GM23338 (cell line): ENCODE measurements at regions not wholly inside any gene's neighbourhood (a gene's known extent, or its start where the extent isn't known, plus 50 kb on each side); places are given as distances from the start of the nearest gene placed in this dataset.

Source experiments
- ATAC-seq: fragments of 200-7000 bp; cut with Tn5 transposase; 3 replicates; pipeline ENCODE4 v1.9.1; 2020
- DNase-seq: peaks from one replicate; pipeline ENCODE4 v3.0.0-alpha.2; 2015; ENCODE audit warnings: low spot score
- H2AFZ ChIP-seq: fragments of 200-600 bp; sonication (generic); 2 replicates; pipeline ENCODE4 v1.8.0; 2016; ENCODE audit warnings: antibody characterized with exemption, mild to moderate bottlenecking, moderate library complexity
- H3F3A ChIP-seq: fragments of 200-600 bp; sonication (generic); replicated peaks from 2 replicates; pipeline ENCODE4 v1.8.0; 2017; ENCODE audit warnings: antibody characterized with exemption, mixed run types, low read depth
- H3K27ac ChIP-seq: fragments of 200-600 bp; sonication (generic); 2 replicates; pipeline ENCODE4 v1.6.1; 2016; ENCODE audit warnings: low read depth
- H3K27me3 ChIP-seq: fragments of 200-600 bp; sonication (generic); 2 replicates; pipeline ENCODE4 v1.8.0; 2016; ENCODE audit warnings: mild to moderate bottlenecking, mixed run types, moderate library complexity; ENCODE audit not compliant: insufficient read depth
- H3K36me3 ChIP-seq: fragments of 200-600 bp; sonication (generic); 2 replicates; pipeline ENCODE4 v1.8.0; 2016; ENCODE audit warnings: mild to moderate bottlenecking; ENCODE audit not compliant: insufficient read depth
- H3K4me1 ChIP-seq: fragments of 200-600 bp; sonication (generic); 2 replicates; pipeline ENCODE4 v1.8.0; 2016; ENCODE audit warnings: mild to moderate bottlenecking, moderate library complexity; ENCODE audit not compliant: insufficient read depth
- H3K4me2 ChIP-seq: fragments of 200-600 bp; sonication (generic); 2 replicates; pipeline ENCODE4 v1.7.1; 2017; ENCODE audit warnings: mixed run types
- H3K4me3 ChIP-seq: fragments of 200-600 bp; sonication (generic); 2 replicates; pipeline ENCODE4 v1.6.1; 2016; ENCODE audit warnings: mixed run types
- H3K79me2 ChIP-seq: fragments of 200-600 bp; sonication (generic); replicated peaks from 2 replicates; pipeline ENCODE4 v1.8.0; 2017; ENCODE audit warnings: mild to moderate bottlenecking; ENCODE audit not compliant: insufficient read depth
- H3K9me2 ChIP-seq: fragments of 200-600 bp; sonication (generic); 2 replicates; pipeline ENCODE4 v1.8.0; 2017; ENCODE audit not compliant: insufficient read depth
- H4K20me1 ChIP-seq: fragments of 200-600 bp; sonication (generic); replicated peaks from 2 replicates; pipeline ENCODE4 v1.8.0; 2017; ENCODE audit warnings: mild to moderate bottlenecking; ENCODE audit not compliant: insufficient read depth
- H3K27ac Mint-ChIP-seq: 2 replicates; pipeline ENCODE4 v1.8.0; 2020; ENCODE audit warnings: inconsistent platforms, mild to moderate bottlenecking, moderate library complexity, mixed read lengths
- H3K27me3 Mint-ChIP-seq: 3 replicates; pipeline ENCODE4 v1.8.0; 2022; ENCODE audit warnings: low read depth, mild to moderate bottlenecking, moderate library complexity, mixed read lengths, inconsistent platforms; ENCODE audit not compliant: insufficient read depth, poor library complexity
- H3K36me3 Mint-ChIP-seq: 3 replicates; pipeline ENCODE4 v1.8.0; 2021; ENCODE audit warnings: low read depth, mild to moderate bottlenecking, inconsistent platforms, moderate library complexity, mixed read lengths
- H3K4me1 Mint-ChIP-seq: 3 replicates; pipeline ENCODE4 v1.8.0; 2020; ENCODE audit warnings: mild to moderate bottlenecking, inconsistent platforms, mixed read lengths
- H3K4me3 Mint-ChIP-seq: 3 replicates; pipeline ENCODE4 v1.8.0; 2021; ENCODE audit warnings: moderate library complexity, mild to moderate bottlenecking, inconsistent platforms, mixed read lengths
- H3K9me3 Mint-ChIP-seq: 3 replicates; pipeline ENCODE4 v1.8.0; 2020; ENCODE audit warnings: moderate library complexity, mild to moderate bottlenecking, inconsistent platforms, mixed read lengths
- CREB1 ChIP-seq: fragments of 250-450 bp; sonication (Bioruptor Pico); IDR thresholded peaks from 2 replicates; pipeline ENCODE4 v1.5.0; 2020; ENCODE audit warnings: low read depth, mild to moderate bottlenecking, moderate library complexity
- EZH2 ChIP-seq: fragments of 200-600 bp; sonication (generic); IDR thresholded peaks from one replicate; pipeline ENCODE4 v1.8.0; 2017; ENCODE audit warnings: antibody characterized with exemption, mild to moderate bottlenecking, low read depth; ENCODE audit not compliant: unreplicated experiment
- EZH2phosphoT487 ChIP-seq: fragments of 200-600 bp; sonication (generic); IDR thresholded peaks from one replicate; pipeline ENCODE4 v1.8.1; 2018; ENCODE audit warnings: antibody characterized with exemption; ENCODE audit not compliant: unreplicated experiment
- JUNB ChIP-seq: IDR thresholded peaks from one replicate; pipeline ENCODE4 v1.6.1; 2016; ENCODE audit warnings: antibody characterized with exemption; ENCODE audit not compliant: unreplicated experiment
- NANOG ChIP-seq: IDR thresholded peaks from 2 replicates; pipeline ENCODE4 v1.6.1; 2016; ENCODE audit warnings: antibody characterized with exemption, borderline replicate concordance
- POLR2AphosphoS5 ChIP-seq: IDR thresholded peaks from 2 replicates; pipeline ENCODE4 v1.6.1; 2016; ENCODE audit warnings: antibody characterized with exemption, low read depth
- REST ChIP-seq: IDR thresholded peaks from one replicate; pipeline ENCODE4 v1.6.1; 2018; ENCODE audit warnings: antibody characterized with exemption; ENCODE audit not compliant: unreplicated experiment
- STAT1 ChIP-seq: IDR thresholded peaks from one replicate; pipeline ENCODE4 v1.6.1; 2016; ENCODE audit warnings: antibody characterized with exemption; ENCODE audit not compliant: unreplicated experiment
- ZNF114 ChIP-seq: fragments of 250-450 bp; sonication (Bioruptor Pico); IDR thresholded peaks from 2 replicates; pipeline ENCODE4 v1.5.0; 2020; ENCODE audit warnings: mild to moderate bottlenecking, moderate library complexity
- ZNF331 ChIP-seq: fragments of 250-450 bp; sonication (Bioruptor Pico); IDR thresholded peaks from 2 replicates; pipeline ENCODE4 v1.5.0; 2020; ENCODE audit warnings: low read depth, mild to moderate bottlenecking, moderate library complexity
- TF ChIP-seq, protein P1 (sequence below): IDR thresholded peaks from 2 replicates; pipeline ENCODE4 v1.6.1; 2016; ENCODE audit warnings: antibody characterized with exemption
- TF ChIP-seq, protein P2 (sequence below): fragments of 250-450 bp; sonication (Bioruptor Pico); IDR thresholded peaks from 2 replicates; pipeline ENCODE4 v1.5.0; 2020; ENCODE audit warnings: mild to moderate bottlenecking, moderate library complexity
- TF ChIP-seq, protein P3 (sequence below), 2 experiments: fragments of 200-600 bp in 1 of 2; sonication (generic) in 1 of 2; conservative IDR thresholded peaks; 2 replicates each; pipeline versions ENCODE4 v1.5.1 to v1.6.1; 2016 to 2017; ENCODE audit warnings: antibody characterized with exemption in 2 of 2, low read depth in 2 of 2, mild to moderate bottlenecking in 2 of 2, moderate library complexity in 1 of 2

- no peaks in the 10 kb centered on the region for H3F3A ChIP-seq
Measured at GRCh38 chr2:158742536-158742935, 52.6 kb upstream of the DAPL1 start.

More at GRCh38 chr2:158742536-158742935, 52.6 kb upstream of the DAPL1 start:
- no peak overlapping the region for H3K4me3 Mint-ChIP-seq
- H3K27ac Mint-ChIP-seq, result no peak overlapping the region
- H3K27me3 Mint-ChIP-seq, result peaks cover 11% of the 10 kb centered on the region
- H3K9me3 Mint-ChIP-seq, result no peaks in the 10 kb centered on the region; the same call in 2 of the 3 replicates
- no peak for ATAC-seq
- no peak overlapping the region for H3K4me2 ChIP-seq
- H3K4me1 ChIP-seq, result peaks cover 8% of the 10 kb centered on the region; the same call in 1 of the 2 replicates
- H3K36me3 Mint-ChIP-seq, result no peaks in the 10 kb centered on the region
- no peak for TF ChIP-seq POLR2AphosphoS5
- TF ChIP-seq, protein P1, sequence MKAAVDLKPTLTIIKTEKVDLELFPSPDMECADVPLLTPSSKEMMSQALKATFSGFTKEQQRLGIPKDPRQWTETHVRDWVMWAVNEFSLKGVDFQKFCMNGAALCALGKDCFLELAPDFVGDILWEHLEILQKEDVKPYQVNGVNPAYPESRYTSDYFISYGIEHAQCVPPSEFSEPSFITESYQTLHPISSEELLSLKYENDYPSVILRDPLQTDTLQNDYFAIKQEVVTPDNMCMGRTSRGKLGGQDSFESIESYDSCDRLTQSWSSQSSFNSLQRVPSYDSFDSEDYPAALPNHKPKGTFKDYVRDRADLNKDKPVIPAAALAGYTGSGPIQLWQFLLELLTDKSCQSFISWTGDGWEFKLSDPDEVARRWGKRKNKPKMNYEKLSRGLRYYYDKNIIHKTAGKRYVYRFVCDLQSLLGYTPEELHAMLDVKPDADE, result no peak
- TF ChIP-seq EZH2, result no peak
- no peak for TF ChIP-seq ZNF114 (CRISPR knock-in tag)
- TF ChIP-seq, protein P2, sequence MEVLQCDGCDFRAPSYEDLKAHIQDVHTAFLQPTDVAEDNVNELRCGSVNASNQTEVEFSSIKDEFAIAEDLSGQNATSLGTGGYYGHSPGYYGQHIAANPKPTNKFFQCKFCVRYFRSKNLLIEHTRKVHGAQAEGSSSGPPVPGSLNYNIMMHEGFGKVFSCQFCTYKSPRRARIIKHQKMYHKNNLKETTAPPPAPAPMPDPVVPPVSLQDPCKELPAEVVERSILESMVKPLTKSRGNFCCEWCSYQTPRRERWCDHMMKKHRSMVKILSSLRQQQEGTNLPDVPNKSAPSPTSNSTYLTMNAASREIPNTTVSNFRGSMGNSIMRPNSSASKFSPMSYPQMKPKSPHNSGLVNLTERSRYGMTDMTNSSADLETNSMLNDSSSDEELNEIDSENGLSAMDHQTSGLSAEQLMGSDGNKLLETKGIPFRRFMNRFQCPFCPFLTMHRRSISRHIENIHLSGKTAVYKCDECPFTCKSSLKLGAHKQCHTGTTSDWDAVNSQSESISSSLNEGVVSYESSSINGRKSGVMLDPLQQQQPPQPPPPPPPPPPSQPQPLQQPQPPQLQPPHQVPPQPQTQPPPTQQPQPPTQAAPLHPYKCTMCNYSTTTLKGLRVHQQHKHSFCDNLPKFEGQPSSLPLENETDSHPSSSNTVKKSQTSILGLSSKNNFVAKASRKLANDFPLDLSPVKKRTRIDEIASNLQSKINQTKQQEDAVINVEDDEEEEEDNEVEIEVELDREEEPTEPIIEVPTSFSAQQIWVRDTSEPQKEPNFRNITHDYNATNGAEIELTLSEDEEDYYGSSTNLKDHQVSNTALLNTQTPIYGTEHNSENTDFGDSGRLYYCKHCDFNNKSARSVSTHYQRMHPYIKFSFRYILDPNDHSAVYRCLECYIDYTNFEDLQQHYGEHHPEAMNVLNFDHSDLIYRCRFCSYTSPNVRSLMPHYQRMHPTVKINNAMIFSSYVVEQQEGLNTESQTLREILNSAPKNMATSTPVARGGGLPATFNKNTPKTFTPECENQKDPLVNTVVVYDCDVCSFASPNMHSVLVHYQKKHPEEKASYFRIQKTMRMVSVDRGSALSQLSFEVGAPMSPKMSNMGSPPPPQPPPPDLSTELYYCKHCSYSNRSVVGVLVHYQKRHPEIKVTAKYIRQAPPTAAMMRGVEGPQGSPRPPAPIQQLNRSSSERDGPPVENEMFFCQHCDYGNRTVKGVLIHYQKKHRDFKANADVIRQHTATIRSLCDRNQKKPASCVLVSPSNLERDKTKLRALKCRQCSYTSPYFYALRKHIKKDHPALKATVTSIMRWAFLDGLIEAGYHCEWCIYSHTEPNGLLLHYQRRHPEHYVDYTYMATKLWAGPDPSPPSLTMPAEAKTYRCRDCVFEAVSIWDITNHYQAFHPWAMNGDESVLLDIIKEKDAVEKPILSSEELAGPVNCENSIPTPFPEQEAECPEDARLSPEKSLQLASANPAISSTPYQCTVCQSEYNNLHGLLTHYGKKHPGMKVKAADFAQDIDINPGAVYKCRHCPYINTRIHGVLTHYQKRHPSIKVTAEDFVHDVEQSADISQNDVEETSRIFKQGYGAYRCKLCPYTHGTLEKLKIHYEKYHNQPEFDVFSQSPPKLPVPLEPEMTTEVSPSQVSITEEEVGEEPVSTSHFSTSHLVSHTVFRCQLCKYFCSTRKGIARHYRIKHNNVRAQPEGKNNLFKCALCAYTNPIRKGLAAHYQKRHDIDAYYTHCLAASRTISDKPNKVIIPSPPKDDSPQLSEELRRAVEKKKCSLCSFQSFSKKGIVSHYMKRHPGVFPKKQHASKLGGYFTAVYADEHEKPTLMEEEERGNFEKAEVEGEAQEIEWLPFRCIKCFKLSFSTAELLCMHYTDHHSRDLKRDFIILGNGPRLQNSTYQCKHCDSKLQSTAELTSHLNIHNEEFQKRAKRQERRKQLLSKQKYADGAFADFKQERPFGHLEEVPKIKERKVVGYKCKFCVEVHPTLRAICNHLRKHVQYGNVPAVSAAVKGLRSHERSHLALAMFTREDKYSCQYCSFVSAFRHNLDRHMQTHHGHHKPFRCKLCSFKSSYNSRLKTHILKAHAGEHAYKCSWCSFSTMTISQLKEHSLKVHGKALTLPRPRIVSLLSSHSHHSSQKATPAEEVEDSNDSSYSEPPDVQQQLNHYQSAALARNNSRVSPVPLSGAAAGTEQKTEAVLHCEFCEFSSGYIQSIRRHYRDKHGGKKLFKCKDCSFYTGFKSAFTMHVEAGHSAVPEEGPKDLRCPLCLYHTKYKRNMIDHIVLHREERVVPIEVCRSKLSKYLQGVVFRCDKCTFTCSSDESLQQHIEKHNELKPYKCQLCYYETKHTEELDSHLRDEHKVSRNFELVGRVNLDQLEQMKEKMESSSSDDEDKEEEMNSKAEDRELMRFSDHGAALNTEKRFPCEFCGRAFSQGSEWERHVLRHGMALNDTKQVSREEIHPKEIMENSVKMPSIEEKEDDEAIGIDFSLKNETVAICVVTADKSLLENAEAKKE (CRISPR knock-in tag), result no peak
- no peak for TF ChIP-seq STAT1
- no peak for TF ChIP-seq ZNF331 (CRISPR knock-in tag)
- TF ChIP-seq EZH2phosphoT487, result no peak
- TF ChIP-seq JUNB, result no peak
- TF ChIP-seq CREB1 (CRISPR knock-in tag), result no peak
- no peak for TF ChIP-seq NANOG
- TF ChIP-seq REST, result no peak
- TF ChIP-seq, protein P3, sequence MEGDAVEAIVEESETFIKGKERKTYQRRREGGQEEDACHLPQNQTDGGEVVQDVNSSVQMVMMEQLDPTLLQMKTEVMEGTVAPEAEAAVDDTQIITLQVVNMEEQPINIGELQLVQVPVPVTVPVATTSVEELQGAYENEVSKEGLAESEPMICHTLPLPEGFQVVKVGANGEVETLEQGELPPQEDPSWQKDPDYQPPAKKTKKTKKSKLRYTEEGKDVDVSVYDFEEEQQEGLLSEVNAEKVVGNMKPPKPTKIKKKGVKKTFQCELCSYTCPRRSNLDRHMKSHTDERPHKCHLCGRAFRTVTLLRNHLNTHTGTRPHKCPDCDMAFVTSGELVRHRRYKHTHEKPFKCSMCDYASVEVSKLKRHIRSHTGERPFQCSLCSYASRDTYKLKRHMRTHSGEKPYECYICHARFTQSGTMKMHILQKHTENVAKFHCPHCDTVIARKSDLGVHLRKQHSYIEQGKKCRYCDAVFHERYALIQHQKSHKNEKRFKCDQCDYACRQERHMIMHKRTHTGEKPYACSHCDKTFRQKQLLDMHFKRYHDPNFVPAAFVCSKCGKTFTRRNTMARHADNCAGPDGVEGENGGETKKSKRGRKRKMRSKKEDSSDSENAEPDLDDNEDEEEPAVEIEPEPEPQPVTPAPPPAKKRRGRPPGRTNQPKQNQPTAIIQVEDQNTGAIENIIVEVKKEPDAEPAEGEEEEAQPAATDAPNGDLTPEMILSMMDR (conservative IDR thresholded peaks at IDR 0.05; ENCODE audit: low read depth in 2 of 2), result no peak
- H4K20me1 ChIP-seq, result no peaks in the 10 kb centered on the region
- no peaks in the 10 kb centered on the region for H3K36me3 ChIP-seq
- no peak for DNase-seq
- no peak overlapping the region for H2AFZ ChIP-seq
- peaks cover 26% of the 10 kb centered on the region for H3K4me1 Mint-ChIP-seq
- H3K9me2 ChIP-seq, result 0 out of 2 replicates have a peak, but pooled peaks cover 3% of the 10 kb centered on the region
- no peaks in the 10 kb centered on the region for H3K27me3 ChIP-seq
- no peak overlapping the region for H3K4me3 ChIP-seq
- no peaks in the 10 kb centered on the region for H3K79me2 ChIP-seq
- no peak overlapping the region for H3K27ac ChIP-seq
